Ovary (tissue), 7 donors: ENCODE measurements at regions not wholly inside any gene's neighbourhood (a gene's known extent, or its start where the extent isn't known, plus 50 kb on each side); places are given as distances from the start of the nearest gene placed in this dataset.

Experiments used
- DNase-seq, 5 donors: peaks; one replicate each; pipeline ENCODE4 v3.0.0-alpha.2; 2019 to 2020
- H3K27ac ChIP-seq, 2 donors: fragments of 200-600 bp; one replicate each; pipeline versions ENCODE4 v1.5.1 to v1.8.0; 2019 to 2022
- H3K27me3 ChIP-seq: fragments of 200-600 bp; one replicate; pipeline ENCODE4 v1.8.0; 2022
- H3K36me3 ChIP-seq: fragments of 200-600 bp; sonication (generic); one replicate; pipeline ENCODE4 v1.5.1; 2019
- H3K4me1 ChIP-seq: one replicate; pipeline ENCODE4 v1.8.1; 2013; ENCODE audit warnings: mild to moderate bottlenecking, moderate library complexity; ENCODE audit not compliant: insufficient read depth
- H3K4me3 ChIP-seq: fragments of 200-600 bp; sonication (generic); one replicate; pipeline ENCODE4 v1.5.1; 2017
- H3K9me3 ChIP-seq, 2 donors: fragments of 200-600 bp in 1 of 2; sonication (generic) in 1 of 2; one replicate each; pipeline versions ENCODE4 v1.5.1 to v1.8.1; 2013 to 2019; ENCODE audit warnings: mild to moderate bottlenecking in 1 of 2, moderate library complexity in 1 of 2
- EP300 ChIP-seq: sonication (generic); formaldehyde crosslinking; IDR thresholded peaks from one replicate; pipeline ENCODE4 v1.6.1; 2017; ENCODE audit warnings: antibody characterized with exemption
- POLR2A ChIP-seq: fragments of 450-650 bp; IDR thresholded peaks from one replicate; pipeline ENCODE4 v1.6.1; 2017; ENCODE audit warnings: antibody characterized with exemption, mild to moderate bottlenecking, moderate library complexity
- WGBS, 3 donors: extraction: QIAGEN DNeasy Blood & Tissue Kit in 1 of 3; methylation state at CpG; one replicate each; pipeline versions ENCODE4 v1.1.5 to v1.1.7; 2013 to 2017; 5-methylcytosine and 5-hydroxymethylcytosine counted together
- intact Hi-C, 4 donors: fragments of 100-400 bp; cut with DNase I; formaldehyde crosslinking; loops; one replicate each; pipeline versions ENCODE4 v1.11.0 to v1.15.1; 2022 to 2023
- TF ChIP-seq, protein P1 (sequence below), 3 donors: fragments of 450-650 bp in 2 of 3; fragments of 200-600 bp in 1 of 3; IDR thresholded peaks; one replicate each; pipeline versions ENCODE4 v1.5.1 to v1.8.0; 2016 to 2022; ENCODE audit warnings: antibody characterized with exemption in 3 of 3, mild to moderate bottlenecking in 1 of 3
- donor health status: DM: no; HTN: no; CAD: no; lungs with moderate emphysema.
- donor health status: DM: no; HTN: no; CAD: no.
- donor health status: Bipolar disorder and iron deficiency.
- donor health status: DM: no; HTN: no; CAD: no.
- donor health status: DM: yes; HTN: yes; CAD: no.

DNA sequence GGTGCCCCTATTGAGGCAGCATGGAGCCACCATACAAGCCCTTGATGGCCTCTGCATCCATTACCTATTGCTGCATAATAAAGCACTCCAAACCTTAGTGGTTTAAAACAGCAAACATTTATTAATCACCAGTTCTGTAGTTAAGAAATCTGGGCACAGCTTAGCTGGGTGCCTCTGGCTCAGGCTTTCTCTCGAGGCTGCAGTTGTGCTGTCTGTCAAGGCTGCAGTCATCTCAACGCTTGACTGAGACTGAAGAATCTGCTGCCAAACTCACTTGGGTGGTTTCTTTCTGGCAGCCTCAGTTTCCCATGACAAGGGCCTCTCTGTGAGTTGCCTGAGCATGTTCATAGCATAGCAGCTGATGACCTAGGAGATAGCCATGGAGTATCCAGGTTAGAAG is 207.4 kb upstream of the LRFN2 start:
- no peak for DNase-seq
- Histone ChIP-seq H3K27ac (no peak overlapping the region), H3K27me3 (no peaks in the 10 kb centered on the region), H3K4me3 (no peak overlapping the region), H3K4me1 (no peaks in the 10 kb centered on the region), H3K9me3 (no peaks in the 10 kb centered on the region), H3K36me3 (no peaks in the 10 kb centered on the region)
- no peak for TF ChIP-seq POLR2A
- TF ChIP-seq EP300 = no peak
- TF ChIP-seq, protein P1, sequence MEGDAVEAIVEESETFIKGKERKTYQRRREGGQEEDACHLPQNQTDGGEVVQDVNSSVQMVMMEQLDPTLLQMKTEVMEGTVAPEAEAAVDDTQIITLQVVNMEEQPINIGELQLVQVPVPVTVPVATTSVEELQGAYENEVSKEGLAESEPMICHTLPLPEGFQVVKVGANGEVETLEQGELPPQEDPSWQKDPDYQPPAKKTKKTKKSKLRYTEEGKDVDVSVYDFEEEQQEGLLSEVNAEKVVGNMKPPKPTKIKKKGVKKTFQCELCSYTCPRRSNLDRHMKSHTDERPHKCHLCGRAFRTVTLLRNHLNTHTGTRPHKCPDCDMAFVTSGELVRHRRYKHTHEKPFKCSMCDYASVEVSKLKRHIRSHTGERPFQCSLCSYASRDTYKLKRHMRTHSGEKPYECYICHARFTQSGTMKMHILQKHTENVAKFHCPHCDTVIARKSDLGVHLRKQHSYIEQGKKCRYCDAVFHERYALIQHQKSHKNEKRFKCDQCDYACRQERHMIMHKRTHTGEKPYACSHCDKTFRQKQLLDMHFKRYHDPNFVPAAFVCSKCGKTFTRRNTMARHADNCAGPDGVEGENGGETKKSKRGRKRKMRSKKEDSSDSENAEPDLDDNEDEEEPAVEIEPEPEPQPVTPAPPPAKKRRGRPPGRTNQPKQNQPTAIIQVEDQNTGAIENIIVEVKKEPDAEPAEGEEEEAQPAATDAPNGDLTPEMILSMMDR (IDR thresholded peaks at IDR 0.05) = no peak
- WGBS, 3 donors = 84 to 89% (median 86%) methylated on average over 2 of the region's 2 CpGs
- intact Hi-C loops = no loop called here

DNA sequence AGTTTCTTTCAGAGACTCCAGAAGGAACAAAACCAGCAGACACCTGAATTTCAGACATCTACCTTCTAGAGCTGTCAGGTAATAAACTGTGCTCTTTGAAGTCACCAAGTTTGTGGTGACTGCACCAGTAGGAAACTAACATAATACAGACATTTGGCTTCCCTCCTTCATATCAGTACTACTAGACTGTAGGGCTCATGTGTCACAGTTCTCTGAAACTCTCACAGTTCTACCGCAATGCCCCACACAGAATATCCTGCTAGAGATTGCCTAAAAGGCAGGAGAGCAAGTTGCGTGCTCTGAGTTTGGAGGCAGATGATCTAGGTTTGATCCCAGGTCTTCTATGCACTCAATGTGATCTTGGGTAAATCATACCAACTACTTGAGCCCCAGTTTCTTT is 205.0 kb upstream of the LRFN2 start:
- H3K27ac ChIP-seq = no peak overlapping the region
- no peaks in the 10 kb centered on the region for H3K27me3 ChIP-seq
- DNase-seq = no peak
- H3K4me3 ChIP-seq = no peak overlapping the region
- intact Hi-C loops = no loop called here
- no peaks in the 10 kb centered on the region for H3K36me3 ChIP-seq
- TF ChIP-seq, protein P1 (IDR thresholded peaks at IDR 0.05) = no peak
- no peak for TF ChIP-seq EP300
- TF ChIP-seq POLR2A = no peak
- H3K4me1 ChIP-seq = peaks cover 3% of the 10 kb centered on the region
- 100% methylated on average over 2 of the region's 2 CpGs for WGBS, 3 donors
- no peaks in the 10 kb centered on the region for H3K9me3 ChIP-seq

DNA sequence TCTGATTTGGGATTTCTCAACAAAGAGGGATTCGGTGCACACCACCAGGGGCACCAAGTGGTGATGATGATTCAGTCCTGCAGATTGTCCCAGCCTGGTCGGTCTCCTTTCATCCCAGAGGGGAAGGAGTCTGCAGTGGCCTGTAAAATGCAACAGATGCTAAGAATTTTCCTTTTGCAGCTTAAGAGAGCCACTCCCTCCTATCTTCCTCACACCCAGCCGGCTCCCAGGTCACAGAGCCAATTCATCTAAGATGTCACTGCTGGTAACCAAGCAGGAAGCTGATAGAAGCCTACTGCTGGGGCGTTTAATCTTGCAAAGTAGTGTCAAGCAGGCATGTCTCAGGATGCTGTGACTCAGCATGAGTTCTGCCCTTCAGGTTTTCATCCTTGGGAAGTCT is 203.8 kb upstream of the LRFN2 start:
- TF ChIP-seq EP300 = no peak
- TF ChIP-seq, protein P1 (IDR thresholded peaks at IDR 0.05) = no peak
- no peak for DNase-seq
- intact Hi-C loops = no loop called here
- Histone ChIP-seq H3K9me3 (no peaks in the 10 kb centered on the region), H3K27me3 (no peaks in the 10 kb centered on the region), H3K4me1 (peaks cover 3% of the 10 kb centered on the region), H3K36me3 (no peaks in the 10 kb centered on the region), H3K27ac (no peak overlapping the region), H3K4me3 (no peak overlapping the region)
- WGBS, 3 donors = 54 to 66% (median 63%) methylated on average over 4 of the region's 4 CpGs

DNA sequence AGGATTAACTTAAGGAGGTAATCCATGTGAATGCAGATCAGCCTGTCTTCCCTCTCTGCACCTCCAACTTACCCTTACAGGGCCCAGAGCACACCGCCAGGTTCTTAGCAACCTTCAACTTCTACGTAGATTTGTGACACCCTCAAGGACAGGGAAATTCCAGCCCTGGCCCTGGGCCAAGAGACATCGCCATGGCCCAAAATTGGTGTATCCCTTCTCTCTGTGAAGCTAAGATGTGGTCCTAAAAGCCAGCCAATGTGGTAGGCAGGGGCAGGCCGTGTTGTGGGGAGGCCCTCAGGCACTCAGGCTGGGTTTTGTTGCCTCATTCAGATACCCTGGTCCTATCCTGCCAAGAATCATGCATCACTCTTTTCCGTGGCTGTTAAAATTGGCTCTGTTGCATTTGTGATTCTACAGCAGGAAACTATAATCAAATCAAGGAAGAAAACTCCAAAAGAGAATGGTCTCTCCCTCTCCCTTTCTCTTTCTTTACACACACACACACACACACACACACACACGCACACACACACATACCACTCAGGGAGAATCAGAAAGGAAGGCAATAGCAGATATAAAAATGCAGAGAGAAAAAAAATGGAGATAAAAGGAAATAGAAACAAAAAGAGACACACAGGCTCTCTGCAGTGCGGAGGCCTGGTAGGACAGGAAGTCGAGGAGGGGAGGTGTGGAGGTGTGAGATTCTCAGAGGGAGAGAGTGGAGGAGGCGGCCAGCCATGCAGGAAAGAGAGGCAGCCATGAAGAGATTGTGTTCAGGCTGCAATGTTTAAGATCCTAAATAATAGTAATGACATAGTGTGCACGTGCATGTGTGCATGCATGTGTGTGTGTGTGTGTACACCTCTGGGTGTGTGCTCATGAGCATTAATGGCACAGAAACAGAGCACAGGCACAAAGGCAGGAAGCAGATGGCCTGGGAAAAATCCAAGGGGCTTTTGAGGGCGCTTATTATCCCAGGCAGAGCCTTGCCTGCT is 201.8 kb upstream of the LRFN2 start:
- no peaks in the 10 kb centered on the region for H3K9me3 ChIP-seq
- no peak overlapping the region for H3K4me3 ChIP-seq
- peak overlapping the region in 1 of 2 donors; percentile 41 for H3K27ac ChIP-seq
- intact Hi-C loops = no loop called here
- DNase-seq = peak in 4 of 5 donors; percentile 22 to 52 (median 50)
- WGBS, 3 donors = 34 to 40% (median 36%) methylated on average over 11 of the region's 11 CpGs
- H3K27me3 ChIP-seq = no peaks in the 10 kb centered on the region
- H3K36me3 ChIP-seq = no peaks in the 10 kb centered on the region
- H3K4me1 ChIP-seq = peaks cover 3% of the 10 kb centered on the region
- TF ChIP-seq, protein P1 (IDR thresholded peaks at IDR 0.05) = no peak
- no peak for TF ChIP-seq POLR2A
- no peak for TF ChIP-seq EP300
